GM12865 (cell line): ENCODE measurements at regions not wholly inside any gene's neighbourhood (a gene's known extent, or its start where the extent isn't known, plus 50 kb on each side); places are given as distances from the start of the nearest gene placed in this dataset.

Experiments
- DNase-seq: peaks from one replicate; pipeline ENCODE4 v3.0.0; 2010; ENCODE audit warnings: low read depth
- H3K4me3 ChIP-seq: 2 replicates; pipeline ENCODE4 v1.5.1; 2011; ENCODE audit warnings: mild to moderate bottlenecking, low read depth, low read length, control low read depth
- CTCF ChIP-seq: IDR thresholded peaks from 2 replicates; pipeline ENCODE4 v1.5.1; 2011; ENCODE audit warnings: low read length, control low read depth, low read depth, inconsistent platforms; ENCODE audit not compliant: insufficient read depth; ENCODE audit errors: missing control alignments

GRCh38 chr2:220476877-220477276 lies 849.4 kb downstream of the SLC4A3 start:
- H3K4me3 ChIP-seq: no peak overlapping the region
- no peak for DNase-seq
- TF ChIP-seq CTCF: no peak

- no peak for TF ChIP-seq CTCF
- no peak for DNase-seq
- no peak overlapping the region for H3K4me3 ChIP-seq
These were observed 851.1 kb downstream of the SLC4A3 start for GRCh38 chr2:220478305-220479058.

DNA sequence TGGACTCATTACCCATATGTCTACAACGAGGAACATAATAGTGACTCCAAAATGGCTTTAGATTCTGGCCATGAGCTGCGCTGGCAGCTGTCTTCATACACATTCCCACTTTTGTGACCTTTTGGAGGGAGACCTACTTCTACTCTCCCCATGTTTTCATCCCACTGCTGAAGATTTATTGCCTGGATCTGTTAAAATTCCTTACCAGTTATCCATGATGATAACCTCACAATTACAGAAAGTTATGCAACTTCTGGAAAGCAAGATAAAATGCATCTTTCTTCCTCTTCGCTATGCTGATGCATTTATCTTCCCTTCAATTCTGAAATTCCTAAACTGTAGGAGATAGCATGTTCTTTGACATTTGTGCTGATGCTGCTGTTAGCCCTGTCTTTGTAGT lies 855.3 kb downstream of the SLC4A3 start:
- H3K4me3 ChIP-seq: no peak overlapping the region
- no peak for DNase-seq
- no peak for TF ChIP-seq CTCF

GRCh38 chr2:220489121-220489520 lies 861.7 kb downstream of the SLC4A3 start:
- no peak overlapping the region for H3K4me3 ChIP-seq
- DNase-seq: no peak
- TF ChIP-seq CTCF: no peak

- no peak overlapping the region for H3K4me3 ChIP-seq
- DNase-seq: no peak
- TF ChIP-seq CTCF: no peak
These were observed 864.2 kb downstream of the SLC4A3 start for GRCh38 chr2:220491670-220492069.

DNA sequence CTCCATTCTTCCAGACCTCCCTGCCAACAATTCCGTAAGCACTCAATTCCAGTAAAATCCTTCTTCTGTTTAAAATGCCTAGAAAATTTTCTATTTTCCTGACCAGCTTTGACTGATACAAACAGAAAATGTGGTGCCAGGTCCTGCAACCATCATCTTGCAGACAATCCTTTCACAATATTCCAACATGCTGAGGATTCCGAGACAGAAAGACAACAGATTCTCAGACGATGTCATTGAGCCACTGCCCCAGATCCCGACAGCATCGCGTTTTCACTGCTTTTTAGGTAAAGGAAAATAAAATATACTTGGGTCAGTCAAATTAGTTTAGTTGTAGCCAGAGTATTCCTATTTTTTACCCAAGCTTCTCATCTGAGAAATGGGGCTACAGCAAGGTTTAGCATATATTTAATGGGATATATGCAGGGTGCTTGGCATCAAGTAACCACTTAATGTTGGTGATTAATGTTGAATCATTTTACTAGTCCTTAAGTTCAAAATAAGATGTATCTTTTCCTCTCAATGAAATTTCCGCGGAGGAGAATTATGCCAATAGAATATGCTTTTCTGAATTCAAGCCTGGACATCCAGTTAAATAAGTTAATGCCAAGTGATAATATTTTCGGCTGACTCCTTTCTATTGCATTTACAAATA lies 866.6 kb downstream of the SLC4A3 start:
- no peak for TF ChIP-seq CTCF
- DNase-seq: no peak
- no peak overlapping the region for H3K4me3 ChIP-seq

DNA sequence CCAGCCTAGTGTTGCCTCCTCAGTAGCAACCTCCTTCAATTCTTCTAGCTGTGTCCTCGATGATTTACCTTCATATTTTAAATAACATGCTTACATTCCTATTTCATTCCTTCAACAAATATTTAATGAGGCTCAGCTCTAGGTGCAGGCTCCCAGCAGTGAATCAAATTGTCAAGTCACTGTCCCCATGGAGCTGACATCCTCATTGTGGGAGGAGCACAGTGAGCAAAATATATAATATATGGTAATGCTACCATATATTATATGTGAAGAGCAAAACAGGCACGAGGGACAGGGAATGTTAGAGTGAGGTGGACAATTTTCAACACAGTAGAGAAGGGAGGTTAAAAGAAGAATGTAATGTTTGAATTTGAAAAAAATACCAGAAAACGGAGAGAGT lies 869.1 kb downstream of the SLC4A3 start:
- H3K4me3 ChIP-seq: no peak overlapping the region
- DNase-seq: no peak
- no peak for TF ChIP-seq CTCF
